Bronchial epithelial cell (primary cell): ENCODE measurements at regions not wholly inside any gene's neighbourhood (a gene's known extent, or its start where the extent isn't known, plus 50 kb on each side); places are given as distances from the start of the nearest gene placed in this dataset.

Experiments used
- DNase-seq: peaks from one replicate; pipeline ENCODE4 v3.0.0-alpha.2; 2010; ENCODE audit warnings: low read depth
- FAIRE-seq: peaks from 2 replicates; lab custom pipeline; 2011; peaks lifted over from hg19 to GRCh38; lab: Jason Lieb, UNC
- H3K27me3 ChIP-seq: 2 replicates; pipeline ENCODE4 v1.5.1; 2011; ENCODE audit warnings: low read length; ENCODE audit not compliant: control insufficient read depth, insufficient read depth
- H3K36me3 ChIP-seq: 2 replicates; pipeline ENCODE4 v1.5.1; 2011; ENCODE audit warnings: low read length; ENCODE audit not compliant: control insufficient read depth, insufficient read depth
- H3K4me3 ChIP-seq: 2 replicates; pipeline ENCODE4 v1.5.1; 2011; ENCODE audit warnings: mild to moderate bottlenecking, low read depth, low read length, control low read depth
- TF ChIP-seq, protein P1 (sequence below): IDR thresholded peaks from 2 replicates; pipeline ENCODE4 v1.5.1; 2011; ENCODE audit warnings: mild to moderate bottlenecking, moderate library complexity, low read length, control low read depth, inconsistent platforms; ENCODE audit not compliant: insufficient read depth, severe bottlenecking

- DNase-seq (peak; percentile 84), FAIRE-seq (no peak)
- Histone ChIP-seq H3K36me3 (no peaks in the 10 kb centered on the region), H3K4me3 (no peak overlapping the region), H3K27me3 (no peaks in the 10 kb centered on the region)
- TF ChIP-seq, protein P1, sequence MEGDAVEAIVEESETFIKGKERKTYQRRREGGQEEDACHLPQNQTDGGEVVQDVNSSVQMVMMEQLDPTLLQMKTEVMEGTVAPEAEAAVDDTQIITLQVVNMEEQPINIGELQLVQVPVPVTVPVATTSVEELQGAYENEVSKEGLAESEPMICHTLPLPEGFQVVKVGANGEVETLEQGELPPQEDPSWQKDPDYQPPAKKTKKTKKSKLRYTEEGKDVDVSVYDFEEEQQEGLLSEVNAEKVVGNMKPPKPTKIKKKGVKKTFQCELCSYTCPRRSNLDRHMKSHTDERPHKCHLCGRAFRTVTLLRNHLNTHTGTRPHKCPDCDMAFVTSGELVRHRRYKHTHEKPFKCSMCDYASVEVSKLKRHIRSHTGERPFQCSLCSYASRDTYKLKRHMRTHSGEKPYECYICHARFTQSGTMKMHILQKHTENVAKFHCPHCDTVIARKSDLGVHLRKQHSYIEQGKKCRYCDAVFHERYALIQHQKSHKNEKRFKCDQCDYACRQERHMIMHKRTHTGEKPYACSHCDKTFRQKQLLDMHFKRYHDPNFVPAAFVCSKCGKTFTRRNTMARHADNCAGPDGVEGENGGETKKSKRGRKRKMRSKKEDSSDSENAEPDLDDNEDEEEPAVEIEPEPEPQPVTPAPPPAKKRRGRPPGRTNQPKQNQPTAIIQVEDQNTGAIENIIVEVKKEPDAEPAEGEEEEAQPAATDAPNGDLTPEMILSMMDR = no peak
Measured at GRCh38 chr15:47331829-47332393, 385.4 kb upstream of the SEMA6D start.

DNA sequence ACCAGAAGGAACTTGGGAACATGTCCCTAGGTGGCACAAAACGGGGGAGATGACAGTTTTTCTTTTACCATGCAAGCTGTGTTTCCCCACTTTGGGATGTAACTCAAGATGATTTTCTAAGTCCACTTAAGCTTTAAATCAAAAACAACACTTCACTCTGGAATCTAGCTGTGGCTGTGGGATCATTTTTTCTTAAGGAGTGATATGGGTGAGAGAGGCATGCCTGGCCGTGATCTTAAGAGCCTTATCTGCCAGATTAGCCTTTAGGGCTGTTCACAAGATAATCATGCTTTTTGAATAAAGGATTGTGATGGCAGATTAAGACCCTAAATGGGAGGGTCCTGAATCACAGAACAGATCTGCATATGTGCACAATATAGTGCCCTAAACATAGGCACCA, 384.8 kb upstream of the SEMA6D start:
- H3K4me3 ChIP-seq = no peak overlapping the region
- no peaks in the 10 kb centered on the region for H3K27me3 ChIP-seq
- FAIRE-seq = no peak
- DNase-seq = no peak
- no peaks in the 10 kb centered on the region for H3K36me3 ChIP-seq
- TF ChIP-seq, protein P1 = no peak

DNA sequence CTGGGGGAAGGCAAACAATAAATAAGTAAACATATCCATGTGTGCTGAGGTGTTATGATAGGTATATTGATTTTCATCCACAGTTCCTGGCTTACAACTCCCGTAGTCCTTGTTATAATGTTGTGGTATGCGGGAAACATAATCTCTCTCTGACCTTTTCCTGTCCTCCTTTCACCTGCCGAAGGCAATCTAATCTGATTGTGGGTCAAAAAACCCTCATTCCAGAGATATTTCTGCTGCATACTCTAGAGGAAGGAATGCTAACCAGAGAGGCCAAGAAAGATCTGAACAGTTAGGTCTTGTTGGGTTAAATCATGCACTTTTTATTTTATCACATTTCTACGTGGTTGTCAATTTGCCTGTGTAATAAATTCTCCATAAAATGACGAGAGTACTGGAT, 383.6 kb upstream of the SEMA6D start:
- no peak for FAIRE-seq

DNA sequence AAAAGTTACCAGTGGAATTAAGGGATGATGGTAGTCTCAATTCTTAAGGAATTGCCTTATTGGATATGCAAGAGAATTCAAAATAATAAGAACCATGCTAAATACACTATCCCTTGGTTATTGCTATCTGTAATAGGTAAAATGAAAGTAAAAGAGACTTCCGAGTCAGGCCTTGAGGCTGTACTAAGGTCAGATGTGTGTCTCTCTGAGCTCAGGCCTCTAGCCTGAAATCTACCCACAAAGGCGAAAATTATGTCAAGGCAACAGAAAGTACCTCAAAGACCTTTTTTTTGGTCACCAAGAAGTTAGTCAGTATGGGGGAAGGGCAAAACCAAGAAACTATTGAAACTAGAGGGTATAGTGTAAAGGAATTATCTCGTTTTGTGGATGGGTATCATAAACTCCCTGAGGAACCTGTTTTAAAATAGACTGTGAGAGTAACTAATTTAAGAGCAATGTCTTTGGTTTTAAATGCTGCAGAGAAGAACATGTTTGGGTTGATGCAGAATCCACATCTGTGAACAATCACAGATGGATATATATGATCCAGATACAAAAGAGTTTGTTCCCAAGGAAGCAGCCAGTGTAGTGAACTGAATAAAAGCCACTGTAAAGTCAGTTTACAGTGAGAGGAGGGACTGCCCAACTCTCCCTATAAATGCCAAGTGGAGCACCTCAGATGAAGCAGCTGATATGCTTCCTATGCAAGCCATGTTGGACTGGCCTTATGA, 382.3 kb upstream of the SEMA6D start:
- Histone ChIP-seq H3K27me3 (no peaks in the 10 kb centered on the region), H3K4me3 (no peak overlapping the region), H3K36me3 (no peaks in the 10 kb centered on the region)
- DNase-seq = no peak
- TF ChIP-seq, protein P1 = no peak
- FAIRE-seq = no peak

More for the DNA sequence above, 383.6 kb upstream of the SEMA6D start:
- DNase-seq = no peak
- no peaks in the 10 kb centered on the region for H3K27me3 ChIP-seq
- no peaks in the 10 kb centered on the region for H3K36me3 ChIP-seq
- TF ChIP-seq, protein P1 = no peak
- no peak overlapping the region for H3K4me3 ChIP-seq

GRCh38 chr15:47337106-47337505, 380.2 kb upstream of the SEMA6D start:
- H3K27me3 ChIP-seq = no peaks in the 10 kb centered on the region
- FAIRE-seq (no peak), DNase-seq (no peak)
- H3K36me3 ChIP-seq = no peaks in the 10 kb centered on the region
- TF ChIP-seq, protein P1 = no peak
- H3K4me3 ChIP-seq = no peak overlapping the region

GRCh38 chr15:47337836-47338235, 379.5 kb upstream of the SEMA6D start:
- no peak for DNase-seq
- FAIRE-seq = no peak
- H3K4me3 ChIP-seq = no peak overlapping the region
- no peaks in the 10 kb centered on the region for H3K27me3 ChIP-seq
- TF ChIP-seq, protein P1 = no peak
- no peaks in the 10 kb centered on the region for H3K36me3 ChIP-seq
